HG02610 (cell line): ENCODE measurements at regions not wholly inside any gene's neighbourhood (a gene's known extent, or its start where the extent isn't known, plus 50 kb on each side); places are given as distances from the start of the nearest gene placed in this dataset.

Experiments used
- ATAC-seq: cut with Tn5 transposase; IDR thresholded peaks from one replicate; pipeline ENCODE4 v1.9.1; 2021; ENCODE audit warnings: mild to moderate bottlenecking, moderate library complexity; ENCODE audit not compliant: unreplicated experiment

- ATAC-seq: no peak
Measured at GRCh38 chr10:10431422-10432066, 586.1 kb upstream of the CELF2 start.

DNA sequence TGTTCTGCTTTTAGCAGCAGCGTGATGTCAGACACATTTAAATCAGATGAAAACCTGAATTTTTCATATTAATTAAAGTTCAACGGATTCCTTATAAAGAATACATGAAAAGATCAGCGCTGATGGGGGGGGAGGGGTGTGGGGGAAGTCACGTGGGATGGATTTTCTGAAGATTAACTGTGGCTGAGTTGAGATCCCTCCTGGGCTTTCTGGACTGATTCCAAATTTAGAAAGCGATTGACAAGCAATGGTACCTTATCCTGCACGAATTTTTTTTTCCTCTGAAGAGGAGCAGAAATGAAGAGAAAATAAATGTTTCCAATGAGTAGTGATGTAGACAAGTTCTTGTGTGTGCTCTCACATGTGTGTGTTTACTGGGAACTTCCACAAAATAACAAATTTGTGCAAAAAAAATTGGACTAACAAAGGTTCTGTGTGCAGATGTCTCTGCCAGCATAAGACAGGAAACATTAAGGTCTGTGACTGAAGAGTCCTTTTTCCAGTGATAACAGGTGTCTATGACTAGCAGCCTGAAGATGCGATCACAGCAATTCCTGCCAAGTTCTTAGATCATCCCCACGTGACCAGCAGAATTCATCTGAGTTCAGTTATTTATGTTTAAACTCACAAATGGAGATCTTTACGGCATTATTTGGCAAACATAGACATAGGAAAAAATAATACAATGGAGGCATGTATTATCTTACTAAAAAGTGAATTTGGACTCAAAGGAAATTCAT lies 585.2 kb upstream of the CELF2 start:
- no peak for ATAC-seq

- ATAC-seq: no peak
Measured at GRCh38 chr10:10434312-10434711, 583.4 kb upstream of the CELF2 start.

GRCh38 chr10:10437886-10438285 lies 579.8 kb upstream of the CELF2 start:
- no peak for ATAC-seq

GRCh38 chr10:10438335-10439100 lies 579.2 kb upstream of the CELF2 start:
- no peak for ATAC-seq

DNA sequence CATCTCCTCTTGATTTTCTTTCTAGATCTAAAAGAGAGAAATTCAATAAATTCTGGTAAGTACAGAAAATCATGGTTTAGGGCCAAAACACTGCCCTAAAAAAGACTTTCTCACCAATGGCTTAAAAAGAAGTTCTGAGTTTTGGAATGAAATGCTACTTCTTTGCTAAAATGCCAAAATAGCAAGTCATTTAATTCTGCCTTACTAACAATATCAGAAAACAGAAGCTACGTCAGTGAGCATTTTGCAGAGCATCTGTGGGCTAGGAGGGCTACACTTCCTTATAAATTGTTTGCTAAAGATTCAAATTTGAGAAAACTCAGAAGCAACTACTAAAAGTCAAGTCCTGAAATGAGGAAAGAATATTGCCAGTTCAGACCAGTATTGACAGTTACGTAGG lies 560.8 kb upstream of the CELF2 start:
- ATAC-seq: no peak

DNA sequence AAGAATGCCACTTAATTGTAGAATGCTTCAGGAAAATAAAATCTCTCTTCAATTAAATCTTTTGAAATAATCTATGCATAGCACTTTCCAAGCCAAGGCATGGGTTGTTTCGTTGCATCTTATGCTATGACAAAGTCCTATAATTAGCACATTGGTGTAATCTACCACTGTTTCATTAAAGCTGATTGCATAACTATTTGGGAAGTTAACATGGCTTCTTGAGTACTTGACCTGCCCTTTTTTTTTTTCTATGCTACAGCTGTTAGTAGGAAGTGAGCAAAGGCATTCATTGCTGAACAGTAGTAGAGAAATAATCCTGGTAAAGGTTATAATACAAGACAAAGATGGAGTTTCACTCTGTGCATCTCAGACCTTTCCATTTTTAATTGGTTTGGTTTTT lies 557.2 kb upstream of the CELF2 start:
- ATAC-seq: no peak

DNA sequence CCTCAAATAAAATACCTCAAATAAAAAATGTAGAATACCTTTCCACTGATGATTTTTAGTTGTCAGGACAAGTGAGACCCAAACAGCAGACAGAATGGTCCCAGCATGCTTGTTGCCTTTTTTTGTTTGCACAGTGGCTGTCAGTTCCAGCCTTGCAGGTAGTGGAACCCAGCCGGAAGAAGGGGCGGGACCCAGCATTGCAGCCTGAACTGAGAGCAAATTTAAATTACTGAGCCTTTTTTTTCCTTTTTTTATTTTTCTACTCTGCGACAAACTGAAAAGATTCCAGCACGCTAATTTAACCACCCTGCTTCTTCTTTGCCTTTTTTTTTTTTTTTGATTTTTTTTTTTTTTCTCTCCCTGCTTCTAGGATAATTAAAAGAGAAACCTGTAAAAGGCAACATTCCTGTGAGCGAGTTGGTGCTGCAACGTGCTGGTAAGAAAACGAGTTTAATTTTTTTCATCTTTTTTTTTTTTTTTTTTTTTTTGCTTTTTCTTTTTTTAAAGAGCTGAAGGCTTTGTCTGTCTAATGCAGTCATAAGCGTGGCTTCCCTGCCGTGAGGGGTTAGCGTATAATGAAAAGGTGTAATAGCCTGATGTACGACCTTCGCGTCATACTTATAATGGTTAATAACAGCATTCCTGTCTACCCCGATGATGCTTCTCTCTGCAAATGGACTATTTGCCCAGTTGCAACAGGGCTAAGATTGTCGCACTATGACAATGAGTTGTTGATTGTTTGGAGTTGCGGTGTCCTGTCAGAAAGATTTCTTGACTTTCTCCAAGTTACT lies 555.3 kb upstream of the CELF2 start:
- no peak for ATAC-seq

DNA sequence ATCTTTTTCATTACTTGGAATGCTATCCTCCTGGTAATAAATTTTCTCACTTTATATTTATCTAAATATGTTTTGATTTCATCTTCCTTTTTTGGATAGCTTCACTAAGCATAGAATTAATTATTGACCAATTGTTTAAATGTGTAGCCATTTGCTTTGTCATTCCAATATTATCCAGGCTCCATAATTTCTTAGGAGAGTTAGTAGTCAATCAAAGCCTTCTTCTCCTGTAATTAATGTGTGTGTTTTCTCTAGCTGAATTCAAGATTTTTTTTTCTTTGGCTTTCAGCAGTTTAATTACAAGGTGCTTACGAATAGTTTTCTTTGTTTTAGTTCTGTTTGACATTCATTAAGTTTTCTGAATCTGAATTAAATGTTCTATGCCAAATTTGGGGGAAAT lies 545.9 kb upstream of the CELF2 start:
- no peak for ATAC-seq

DNA sequence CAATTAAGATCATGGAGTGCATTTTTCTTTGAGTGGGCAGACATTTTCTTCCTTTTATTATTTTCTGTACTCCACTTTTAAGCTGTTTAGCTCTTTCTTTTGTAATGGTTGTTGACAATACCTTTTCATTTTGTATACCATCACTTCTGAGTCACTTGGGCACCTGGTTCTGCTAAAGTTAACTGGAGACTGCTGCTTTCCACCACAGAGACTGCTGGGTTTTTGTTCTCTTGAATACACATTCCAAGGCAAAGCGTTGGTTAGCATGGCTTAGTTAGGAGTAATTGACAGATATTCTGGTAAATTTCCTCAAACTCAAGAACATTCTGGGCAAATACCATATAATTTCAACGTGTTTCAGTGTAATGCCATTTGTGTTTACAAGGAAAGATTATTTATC lies 541.9 kb upstream of the CELF2 start:
- no peak for ATAC-seq

DNA sequence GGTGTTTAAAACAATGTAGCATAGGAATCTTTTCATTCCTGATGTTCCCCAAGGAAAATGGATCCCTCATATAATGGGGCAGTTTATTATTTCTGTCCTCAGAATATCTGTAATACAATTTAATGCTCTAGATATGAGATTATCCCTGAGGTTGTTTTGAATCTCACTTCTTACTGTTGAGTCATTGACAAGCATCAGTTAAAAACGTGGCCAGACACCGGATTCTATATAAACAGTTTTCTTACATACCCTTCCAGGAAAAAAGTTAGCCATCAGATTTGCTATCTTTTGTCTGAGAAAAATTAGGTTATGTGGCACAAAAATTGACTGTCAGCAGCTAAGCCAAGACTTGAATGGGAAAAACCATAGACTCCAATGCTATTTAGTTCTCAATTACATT lies 539.8 kb upstream of the CELF2 start:
- no peak for ATAC-seq

DNA sequence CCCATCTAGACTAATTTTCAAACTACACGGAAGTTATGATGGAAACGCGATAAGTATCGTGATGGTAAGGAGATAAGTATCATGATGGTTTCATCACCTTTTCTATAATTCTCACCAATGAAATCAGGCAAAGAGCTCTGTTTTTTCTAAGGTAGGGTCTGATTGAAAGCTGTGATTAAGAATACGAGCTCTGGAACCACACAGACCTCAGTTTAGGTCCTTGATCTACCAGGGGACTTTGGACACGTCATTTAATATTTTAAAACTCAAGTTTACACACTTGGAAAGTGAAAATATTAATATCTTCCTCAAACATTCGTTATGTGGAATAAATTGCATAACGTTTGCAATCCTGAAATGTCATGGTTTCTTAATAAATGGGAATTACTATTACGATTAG lies 538.2 kb upstream of the CELF2 start:
- no peak for ATAC-seq

DNA sequence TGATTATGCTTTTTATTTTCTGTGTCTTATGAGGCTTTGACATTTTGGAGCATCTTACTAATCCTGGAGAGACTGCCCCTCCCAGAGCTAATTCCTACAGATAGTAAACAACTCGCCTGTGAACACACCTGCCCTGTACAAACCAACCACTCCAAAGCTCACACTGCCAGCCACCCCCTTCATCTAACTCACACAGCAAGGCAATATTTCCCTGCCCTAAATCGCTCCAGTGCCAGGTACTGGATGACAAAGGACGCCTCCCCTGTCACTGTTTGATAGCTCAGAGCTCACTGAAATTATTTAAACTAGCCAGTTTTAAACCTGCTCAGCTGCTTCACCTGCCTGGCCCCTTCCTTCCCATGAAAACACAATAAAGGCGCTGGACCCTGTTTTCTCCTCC lies 535.1 kb upstream of the CELF2 start:
- ATAC-seq: no peak

DNA sequence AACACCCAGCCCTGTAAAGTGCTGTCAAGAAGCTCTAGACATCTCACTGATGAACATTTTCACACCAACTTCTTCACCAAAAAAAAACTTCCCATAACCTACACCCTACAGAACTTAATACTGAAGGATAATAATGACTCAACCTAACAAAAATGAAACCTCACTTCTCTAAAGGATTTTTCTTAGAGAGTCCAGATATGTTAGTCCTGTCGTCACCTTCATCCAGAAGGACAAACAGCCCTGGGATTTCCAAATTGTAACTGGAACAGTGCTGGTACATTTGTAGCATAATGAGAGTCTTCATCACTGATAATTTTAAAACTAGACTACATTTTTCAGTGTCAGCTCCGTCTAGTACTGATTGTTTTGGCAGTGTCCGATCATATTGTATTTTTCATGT lies 528.6 kb upstream of the CELF2 start:
- no peak for ATAC-seq

DNA sequence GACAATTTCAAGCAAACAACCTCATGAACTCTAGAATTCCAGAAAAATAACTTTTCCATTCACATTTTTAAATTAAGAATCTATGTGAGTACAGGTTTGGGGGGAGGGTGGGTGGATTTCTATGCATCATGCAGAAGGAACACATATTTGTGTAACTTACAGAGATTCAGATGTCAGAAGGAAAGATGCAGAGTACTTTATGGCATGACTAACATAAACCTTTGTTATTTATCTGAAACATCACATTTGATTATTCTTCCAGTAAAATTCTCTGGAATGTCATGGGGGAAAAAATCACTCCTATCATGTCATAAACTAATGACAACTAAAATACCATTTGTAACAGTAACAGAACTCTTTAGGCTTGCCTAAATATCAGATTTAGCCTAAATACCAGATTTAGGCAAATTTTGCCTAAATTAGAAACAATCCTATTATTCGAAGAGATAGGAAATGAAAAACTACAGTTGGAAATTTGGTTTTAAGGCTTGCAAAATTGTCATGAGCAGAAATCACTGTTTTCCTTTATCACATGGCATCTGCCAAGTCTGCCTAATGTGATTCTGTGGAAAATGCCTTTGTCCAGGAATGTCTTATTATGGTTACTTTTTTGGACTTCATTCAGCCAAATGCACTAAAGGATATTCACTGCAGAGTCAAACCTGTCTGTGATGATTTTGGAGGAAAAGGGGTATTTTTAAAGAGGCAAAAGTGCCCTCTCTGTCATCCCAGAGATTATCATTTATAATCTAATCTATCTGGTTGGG lies 527.7 kb upstream of the CELF2 start:
- ATAC-seq: no peak

GRCh38 chr10:10490581-10490980 lies 527.1 kb upstream of the CELF2 start:
- no peak for ATAC-seq

- no peak for ATAC-seq
Measured at GRCh38 chr10:10492420-10492819, 525.3 kb upstream of the CELF2 start.

- ATAC-seq: no peak
Measured at GRCh38 chr10:10493833-10494232, 523.8 kb upstream of the CELF2 start.

- no peak for ATAC-seq
Measured at GRCh38 chr10:10497245-10497644, 520.4 kb upstream of the CELF2 start.

DNA sequence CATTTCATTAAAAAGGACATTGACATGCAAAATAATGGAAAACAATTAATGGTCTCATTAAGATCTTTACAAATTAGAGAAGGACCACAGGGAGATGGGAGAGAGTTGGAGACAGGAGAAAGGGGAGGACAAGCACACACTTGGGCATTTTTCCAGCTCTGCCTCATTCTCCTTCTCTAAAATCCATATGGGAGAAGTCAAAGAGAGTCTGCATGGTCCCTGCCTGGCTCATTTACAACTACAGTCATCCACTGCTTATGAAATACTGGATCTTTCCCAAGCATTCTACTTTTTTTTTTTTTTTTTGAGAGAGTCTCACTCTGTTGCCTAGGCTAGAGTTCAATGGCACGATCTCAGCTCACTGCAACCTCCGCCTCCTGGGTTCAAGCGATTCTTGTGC lies 518.9 kb upstream of the CELF2 start:
- no peak for ATAC-seq

- ATAC-seq: no peak
Measured at GRCh38 chr10:10499839-10500238, 517.8 kb upstream of the CELF2 start.
